ENCODE measurements at regions not wholly inside any gene's neighbourhood (a gene's known extent, or its start where the extent isn't known, plus 50 kb on each side); places are given as distances from the start of the nearest gene placed in this dataset.

DNA sequence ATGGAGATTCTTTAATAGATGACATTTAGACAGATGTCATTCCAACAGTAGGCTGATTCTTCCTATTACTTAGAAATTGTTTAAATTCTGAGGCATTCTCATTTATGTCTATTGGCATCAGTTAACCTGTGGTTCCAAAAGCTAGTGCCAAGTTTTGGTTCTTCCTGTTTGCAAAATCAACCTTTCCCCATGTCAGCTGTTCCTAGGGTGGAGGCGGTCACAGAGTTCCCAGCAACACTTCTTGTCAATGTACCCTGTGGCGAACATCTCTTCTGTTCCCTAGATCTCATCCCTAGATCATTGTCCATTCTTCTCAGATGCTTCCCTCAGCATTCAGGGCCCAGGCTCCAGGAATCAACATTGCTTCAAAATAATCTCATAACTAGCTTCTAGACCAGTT is 140.9 kb downstream of the PHLDA1 start (continued):
- TF ChIP-seq, protein P1, sequence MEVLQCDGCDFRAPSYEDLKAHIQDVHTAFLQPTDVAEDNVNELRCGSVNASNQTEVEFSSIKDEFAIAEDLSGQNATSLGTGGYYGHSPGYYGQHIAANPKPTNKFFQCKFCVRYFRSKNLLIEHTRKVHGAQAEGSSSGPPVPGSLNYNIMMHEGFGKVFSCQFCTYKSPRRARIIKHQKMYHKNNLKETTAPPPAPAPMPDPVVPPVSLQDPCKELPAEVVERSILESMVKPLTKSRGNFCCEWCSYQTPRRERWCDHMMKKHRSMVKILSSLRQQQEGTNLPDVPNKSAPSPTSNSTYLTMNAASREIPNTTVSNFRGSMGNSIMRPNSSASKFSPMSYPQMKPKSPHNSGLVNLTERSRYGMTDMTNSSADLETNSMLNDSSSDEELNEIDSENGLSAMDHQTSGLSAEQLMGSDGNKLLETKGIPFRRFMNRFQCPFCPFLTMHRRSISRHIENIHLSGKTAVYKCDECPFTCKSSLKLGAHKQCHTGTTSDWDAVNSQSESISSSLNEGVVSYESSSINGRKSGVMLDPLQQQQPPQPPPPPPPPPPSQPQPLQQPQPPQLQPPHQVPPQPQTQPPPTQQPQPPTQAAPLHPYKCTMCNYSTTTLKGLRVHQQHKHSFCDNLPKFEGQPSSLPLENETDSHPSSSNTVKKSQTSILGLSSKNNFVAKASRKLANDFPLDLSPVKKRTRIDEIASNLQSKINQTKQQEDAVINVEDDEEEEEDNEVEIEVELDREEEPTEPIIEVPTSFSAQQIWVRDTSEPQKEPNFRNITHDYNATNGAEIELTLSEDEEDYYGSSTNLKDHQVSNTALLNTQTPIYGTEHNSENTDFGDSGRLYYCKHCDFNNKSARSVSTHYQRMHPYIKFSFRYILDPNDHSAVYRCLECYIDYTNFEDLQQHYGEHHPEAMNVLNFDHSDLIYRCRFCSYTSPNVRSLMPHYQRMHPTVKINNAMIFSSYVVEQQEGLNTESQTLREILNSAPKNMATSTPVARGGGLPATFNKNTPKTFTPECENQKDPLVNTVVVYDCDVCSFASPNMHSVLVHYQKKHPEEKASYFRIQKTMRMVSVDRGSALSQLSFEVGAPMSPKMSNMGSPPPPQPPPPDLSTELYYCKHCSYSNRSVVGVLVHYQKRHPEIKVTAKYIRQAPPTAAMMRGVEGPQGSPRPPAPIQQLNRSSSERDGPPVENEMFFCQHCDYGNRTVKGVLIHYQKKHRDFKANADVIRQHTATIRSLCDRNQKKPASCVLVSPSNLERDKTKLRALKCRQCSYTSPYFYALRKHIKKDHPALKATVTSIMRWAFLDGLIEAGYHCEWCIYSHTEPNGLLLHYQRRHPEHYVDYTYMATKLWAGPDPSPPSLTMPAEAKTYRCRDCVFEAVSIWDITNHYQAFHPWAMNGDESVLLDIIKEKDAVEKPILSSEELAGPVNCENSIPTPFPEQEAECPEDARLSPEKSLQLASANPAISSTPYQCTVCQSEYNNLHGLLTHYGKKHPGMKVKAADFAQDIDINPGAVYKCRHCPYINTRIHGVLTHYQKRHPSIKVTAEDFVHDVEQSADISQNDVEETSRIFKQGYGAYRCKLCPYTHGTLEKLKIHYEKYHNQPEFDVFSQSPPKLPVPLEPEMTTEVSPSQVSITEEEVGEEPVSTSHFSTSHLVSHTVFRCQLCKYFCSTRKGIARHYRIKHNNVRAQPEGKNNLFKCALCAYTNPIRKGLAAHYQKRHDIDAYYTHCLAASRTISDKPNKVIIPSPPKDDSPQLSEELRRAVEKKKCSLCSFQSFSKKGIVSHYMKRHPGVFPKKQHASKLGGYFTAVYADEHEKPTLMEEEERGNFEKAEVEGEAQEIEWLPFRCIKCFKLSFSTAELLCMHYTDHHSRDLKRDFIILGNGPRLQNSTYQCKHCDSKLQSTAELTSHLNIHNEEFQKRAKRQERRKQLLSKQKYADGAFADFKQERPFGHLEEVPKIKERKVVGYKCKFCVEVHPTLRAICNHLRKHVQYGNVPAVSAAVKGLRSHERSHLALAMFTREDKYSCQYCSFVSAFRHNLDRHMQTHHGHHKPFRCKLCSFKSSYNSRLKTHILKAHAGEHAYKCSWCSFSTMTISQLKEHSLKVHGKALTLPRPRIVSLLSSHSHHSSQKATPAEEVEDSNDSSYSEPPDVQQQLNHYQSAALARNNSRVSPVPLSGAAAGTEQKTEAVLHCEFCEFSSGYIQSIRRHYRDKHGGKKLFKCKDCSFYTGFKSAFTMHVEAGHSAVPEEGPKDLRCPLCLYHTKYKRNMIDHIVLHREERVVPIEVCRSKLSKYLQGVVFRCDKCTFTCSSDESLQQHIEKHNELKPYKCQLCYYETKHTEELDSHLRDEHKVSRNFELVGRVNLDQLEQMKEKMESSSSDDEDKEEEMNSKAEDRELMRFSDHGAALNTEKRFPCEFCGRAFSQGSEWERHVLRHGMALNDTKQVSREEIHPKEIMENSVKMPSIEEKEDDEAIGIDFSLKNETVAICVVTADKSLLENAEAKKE (CRISPR knock-in tag; IDR thresholded peaks at IDR 0.05) = no peak
- no peak for TF ChIP-seq ZNF114 (CRISPR knock-in tag; IDR thresholded peaks at IDR 0.05)

- no peaks in the 10 kb centered on the region for H3F3A ChIP-seq (replicated peaks; ENCODE audit: low read depth)
- H4K20me1 ChIP-seq (replicated peaks; ENCODE audit: insufficient read depth) = no peaks in the 10 kb centered on the region
- no peak overlapping the region for H3K4me2 ChIP-seq
- no peaks in the 10 kb centered on the region for H3K9me2 ChIP-seq (ENCODE audit: insufficient read depth)
- no peaks in the 10 kb centered on the region for H3K36me3 Mint-ChIP-seq (ENCODE audit: low read depth)
- no peak for ATAC-seq
- no peaks in the 10 kb centered on the region for H3K79me2 ChIP-seq (replicated peaks; ENCODE audit: insufficient read depth)
- peaks cover 33% of the 10 kb centered on the region for H3K4me1 ChIP-seq (ENCODE audit: insufficient read depth)
- H3K9me3 Mint-ChIP-seq = no peaks in the 10 kb centered on the region
- H3K36me3 ChIP-seq (ENCODE audit: insufficient read depth) = no peaks in the 10 kb centered on the region
- H3K27ac ChIP-seq (ENCODE audit: low read depth) = no peak overlapping the region
- H3K27me3 ChIP-seq (ENCODE audit: insufficient read depth) = no peaks in the 10 kb centered on the region
- H3K4me1 Mint-ChIP-seq = peaks cover 33% of the 10 kb centered on the region
- H3K27me3 Mint-ChIP-seq (ENCODE audit: insufficient read depth, low read depth, poor library complexity) = no peaks in the 10 kb centered on the region
- H3K27ac Mint-ChIP-seq = no peak overlapping the region
- H3K4me3 Mint-ChIP-seq = no peak overlapping the region
- H3K4me3 ChIP-seq = no peak overlapping the region
- H2AFZ ChIP-seq = peak overlapping the region; percentile 72; the same call in 1 of the 2 replicates
- no peak for DNase-seq (ENCODE audit: low spot score)
- TF ChIP-seq POLR2AphosphoS5 (IDR thresholded peaks at IDR 0.05; ENCODE audit: low read depth) (no peak), CTCF (conservative IDR thresholded peaks at IDR 0.05; ENCODE audit: low read depth in 2 of 2) (no peak), STAT1 (IDR thresholded peaks at IDR 0.05; ENCODE audit: unreplicated experiment) (no peak), EZH2phosphoT487 (IDR thresholded peaks at IDR 0.05; ENCODE audit: unreplicated experiment) (no peak), EZH2 (IDR thresholded peaks at IDR 0.05; ENCODE audit: low read depth, unreplicated experiment) (no peak), JUNB (IDR thresholded peaks at IDR 0.05; ENCODE audit: unreplicated experiment) (no peak), ZNF331 (CRISPR knock-in tag; IDR thresholded peaks at IDR 0.05; ENCODE audit: low read depth) (no peak)
- TF ChIP-seq, protein P1 (CRISPR knock-in tag; IDR thresholded peaks at IDR 0.05) = no peak
Observed at GRCh38 chr12:75890141-75890540, 141.4 kb downstream of the PHLDA1 start.

Data from GM23338 (cell line).